ENCODE measurements at regions not wholly inside any gene's neighbourhood (a gene's known extent, or its start where the extent isn't known, plus 50 kb on each side); places are given as distances from the start of the nearest gene placed in this dataset.

GRCh38 chr4:179880756-179881155 lies 2362.4 kb upstream of the TENM3 start:
- H3K36me3 ChIP-seq (ENCODE audit: control insufficient read depth in 3 of 3, insufficient read depth in 3 of 3, low read length in 3 of 3): no peaks in the 10 kb centered on the region
- no peak overlapping the region for H3K9ac ChIP-seq (ENCODE audit: low read depth in 1 of 3, low read length in 3 of 3)
- no peaks in the 10 kb centered on the region for H3K9me3 ChIP-seq (ENCODE audit: control insufficient read depth in 3 of 3, low read length in 3 of 3)
- H3K27ac ChIP-seq (ENCODE audit: low read depth, low read length): no peak overlapping the region
- no peaks in the 10 kb centered on the region for H3K27me3 ChIP-seq (ENCODE audit: control insufficient read depth in 3 of 3, insufficient read depth in 3 of 3, low read length in 3 of 3)
- no peak overlapping the region for H3K4me3 ChIP-seq (ENCODE audit: low read length in 3 of 3)
- H3K4me1 ChIP-seq (ENCODE audit: control insufficient read depth in 3 of 3, insufficient read depth in 3 of 3, low read length in 3 of 3): no peaks in the 10 kb centered on the region

GRCh38 chr4:179894066-179894778 lies 2349.0 kb upstream of the TENM3 start:
- no peaks in the 10 kb centered on the region for H3K4me1 ChIP-seq (ENCODE audit: control insufficient read depth in 3 of 3, insufficient read depth in 3 of 3, low read length in 3 of 3)
- no peak overlapping the region for H3K4me3 ChIP-seq (ENCODE audit: low read length in 3 of 3)

GRCh38 chr4:179919587-179919986 lies 2323.6 kb upstream of the TENM3 start:
- H3K4me3 ChIP-seq (ENCODE audit: low read length in 3 of 3): no peak overlapping the region
- no peak overlapping the region for H3K9ac ChIP-seq (ENCODE audit: low read depth in 1 of 3, low read length in 3 of 3)
- no peaks in the 10 kb centered on the region for H3K36me3 ChIP-seq (ENCODE audit: control insufficient read depth in 3 of 3, insufficient read depth in 3 of 3, low read length in 3 of 3)
- H3K4me1 ChIP-seq (ENCODE audit: control insufficient read depth in 3 of 3, insufficient read depth in 3 of 3, low read length in 3 of 3): no peaks in the 10 kb centered on the region
- H3K27ac ChIP-seq (ENCODE audit: low read depth, low read length): no peak overlapping the region
- no peaks in the 10 kb centered on the region for H3K27me3 ChIP-seq (ENCODE audit: control insufficient read depth in 3 of 3, insufficient read depth in 3 of 3, low read length in 3 of 3)
- no peaks in the 10 kb centered on the region for H3K9me3 ChIP-seq (ENCODE audit: control insufficient read depth in 3 of 3, low read length in 3 of 3)

More at GRCh38 chr4:179894066-179894778, 2349.0 kb upstream of the TENM3 start:
- no peak overlapping the region for H3K9ac ChIP-seq (ENCODE audit: low read depth in 1 of 3, low read length in 3 of 3)
- H3K27me3 ChIP-seq (ENCODE audit: control insufficient read depth in 3 of 3, insufficient read depth in 3 of 3, low read length in 3 of 3): no peaks in the 10 kb centered on the region
- H3K9me3 ChIP-seq (ENCODE audit: control insufficient read depth in 3 of 3, low read length in 3 of 3): no peaks in the 10 kb centered on the region
- no peak overlapping the region for H3K27ac ChIP-seq (ENCODE audit: low read depth, low read length)
- no peaks in the 10 kb centered on the region for H3K36me3 ChIP-seq (ENCODE audit: control insufficient read depth in 3 of 3, insufficient read depth in 3 of 3, low read length in 3 of 3)

GRCh38 chr4:179927473-179927872 lies 2315.7 kb upstream of the TENM3 start:
- no peaks in the 10 kb centered on the region for H3K36me3 ChIP-seq (ENCODE audit: control insufficient read depth in 3 of 3, insufficient read depth in 3 of 3, low read length in 3 of 3)
- no peak overlapping the region for H3K27ac ChIP-seq (ENCODE audit: low read depth, low read length)
- H3K4me3 ChIP-seq (ENCODE audit: low read length in 3 of 3): no peak overlapping the region
- H3K9ac ChIP-seq (ENCODE audit: low read depth in 1 of 3, low read length in 3 of 3): no peak overlapping the region
- no peaks in the 10 kb centered on the region for H3K9me3 ChIP-seq (ENCODE audit: control insufficient read depth in 3 of 3, low read length in 3 of 3)
- H3K4me1 ChIP-seq (ENCODE audit: control insufficient read depth in 3 of 3, insufficient read depth in 3 of 3, low read length in 3 of 3): no peaks in the 10 kb centered on the region
- H3K27me3 ChIP-seq (ENCODE audit: control insufficient read depth in 3 of 3, insufficient read depth in 3 of 3, low read length in 3 of 3): no peaks in the 10 kb centered on the region

GRCh38 chr4:179941911-179942310 lies 2301.3 kb upstream of the TENM3 start:
- Histone ChIP-seq H3K27ac (ENCODE audit: low read depth, low read length) (no peak overlapping the region), H3K27me3 (ENCODE audit: control insufficient read depth in 3 of 3, insufficient read depth in 3 of 3, low read length in 3 of 3) (no peaks in the 10 kb centered on the region), H3K36me3 (ENCODE audit: control insufficient read depth in 3 of 3, insufficient read depth in 3 of 3, low read length in 3 of 3) (no peaks in the 10 kb centered on the region), H3K9ac (ENCODE audit: low read depth in 1 of 3, low read length in 3 of 3) (no peak overlapping the region), H3K4me3 (ENCODE audit: low read length in 3 of 3) (no peak overlapping the region), H3K4me1 (ENCODE audit: control insufficient read depth in 3 of 3, insufficient read depth in 3 of 3, low read length in 3 of 3) (no peaks in the 10 kb centered on the region), H3K9me3 (ENCODE audit: control insufficient read depth in 3 of 3, low read length in 3 of 3) (no peaks in the 10 kb centered on the region)

GRCh38 chr4:179976777-179977176 lies 2266.4 kb upstream of the TENM3 start:
- Histone ChIP-seq H3K9ac (ENCODE audit: low read depth in 1 of 3, low read length in 3 of 3) (no peak overlapping the region), H3K27me3 (ENCODE audit: control insufficient read depth in 3 of 3, insufficient read depth in 3 of 3, low read length in 3 of 3) (no peaks in the 10 kb centered on the region), H3K27ac (ENCODE audit: low read depth, low read length) (no peak overlapping the region), H3K36me3 (ENCODE audit: control insufficient read depth in 3 of 3, insufficient read depth in 3 of 3, low read length in 3 of 3) (no peaks in the 10 kb centered on the region), H3K4me1 (ENCODE audit: control insufficient read depth in 3 of 3, insufficient read depth in 3 of 3, low read length in 3 of 3) (no peaks in the 10 kb centered on the region), H3K4me3 (ENCODE audit: low read length in 3 of 3) (no peak overlapping the region), H3K9me3 (ENCODE audit: control insufficient read depth in 3 of 3, low read length in 3 of 3) (no peaks in the 10 kb centered on the region)

- no peaks in the 10 kb centered on the region for H3K4me1 ChIP-seq (ENCODE audit: control insufficient read depth in 3 of 3, insufficient read depth in 3 of 3, low read length in 3 of 3)
- no peak overlapping the region for H3K4me3 ChIP-seq (ENCODE audit: low read length in 3 of 3)
- no peak overlapping the region for H3K9ac ChIP-seq (ENCODE audit: low read depth in 1 of 3, low read length in 3 of 3)
- H3K36me3 ChIP-seq (ENCODE audit: control insufficient read depth in 3 of 3, insufficient read depth in 3 of 3, low read length in 3 of 3): no peaks in the 10 kb centered on the region
- no peak overlapping the region for H3K27ac ChIP-seq (ENCODE audit: low read depth, low read length)
- H3K9me3 ChIP-seq (ENCODE audit: control insufficient read depth in 3 of 3, low read length in 3 of 3): no peaks in the 10 kb centered on the region
- no peaks in the 10 kb centered on the region for H3K27me3 ChIP-seq (ENCODE audit: control insufficient read depth in 3 of 3, insufficient read depth in 3 of 3, low read length in 3 of 3)
Observed at GRCh38 chr4:179977378-179977777, 2265.8 kb upstream of the TENM3 start.

- no peak overlapping the region for H3K4me3 ChIP-seq (ENCODE audit: low read length in 3 of 3)
- no peak overlapping the region for H3K9ac ChIP-seq (ENCODE audit: low read depth in 1 of 3, low read length in 3 of 3)
- no peak overlapping the region for H3K27ac ChIP-seq (ENCODE audit: low read depth, low read length)
- no peaks in the 10 kb centered on the region for H3K36me3 ChIP-seq (ENCODE audit: control insufficient read depth in 3 of 3, insufficient read depth in 3 of 3, low read length in 3 of 3)
- H3K27me3 ChIP-seq (ENCODE audit: control insufficient read depth in 3 of 3, insufficient read depth in 3 of 3, low read length in 3 of 3): no peaks in the 10 kb centered on the region
- no peaks in the 10 kb centered on the region for H3K4me1 ChIP-seq (ENCODE audit: control insufficient read depth in 3 of 3, insufficient read depth in 3 of 3, low read length in 3 of 3)
- no peaks in the 10 kb centered on the region for H3K9me3 ChIP-seq (ENCODE audit: control insufficient read depth in 3 of 3, low read length in 3 of 3)
Observed at GRCh38 chr4:179981161-179981560, 2262.0 kb upstream of the TENM3 start.

- H3K27ac ChIP-seq (ENCODE audit: low read depth, low read length): no peak overlapping the region
- no peak overlapping the region for H3K4me3 ChIP-seq (ENCODE audit: low read length in 3 of 3)
- H3K9ac ChIP-seq (ENCODE audit: low read depth in 1 of 3, low read length in 3 of 3): no peak overlapping the region
- no peaks in the 10 kb centered on the region for H3K4me1 ChIP-seq (ENCODE audit: control insufficient read depth in 3 of 3, insufficient read depth in 3 of 3, low read length in 3 of 3)
- H3K9me3 ChIP-seq (ENCODE audit: control insufficient read depth in 3 of 3, low read length in 3 of 3): no peaks in the 10 kb centered on the region
- H3K36me3 ChIP-seq (ENCODE audit: control insufficient read depth in 3 of 3, insufficient read depth in 3 of 3, low read length in 3 of 3): no peaks in the 10 kb centered on the region
- no peaks in the 10 kb centered on the region for H3K27me3 ChIP-seq (ENCODE audit: control insufficient read depth in 3 of 3, insufficient read depth in 3 of 3, low read length in 3 of 3)
Observed at GRCh38 chr4:179989975-179990374, 2253.2 kb upstream of the TENM3 start.

- Histone ChIP-seq H3K4me1 (ENCODE audit: control insufficient read depth in 3 of 3, insufficient read depth in 3 of 3, low read length in 3 of 3) (no peaks in the 10 kb centered on the region), H3K9me3 (ENCODE audit: control insufficient read depth in 3 of 3, low read length in 3 of 3) (no peaks in the 10 kb centered on the region), H3K9ac (ENCODE audit: low read depth in 1 of 3, low read length in 3 of 3) (no peak overlapping the region), H3K27ac (ENCODE audit: low read depth, low read length) (no peak overlapping the region), H3K36me3 (ENCODE audit: control insufficient read depth in 3 of 3, insufficient read depth in 3 of 3, low read length in 3 of 3) (no peaks in the 10 kb centered on the region), H3K4me3 (ENCODE audit: low read length in 3 of 3) (no peak overlapping the region), H3K27me3 (ENCODE audit: control insufficient read depth in 3 of 3, insufficient read depth in 3 of 3, low read length in 3 of 3) (no peaks in the 10 kb centered on the region)
Observed at GRCh38 chr4:180009316-180009715, 2233.9 kb upstream of the TENM3 start.

Measured in skeletal muscle tissue (tissue), 3 donors.